ENCODE measurements at regions not wholly inside any gene's neighbourhood (a gene's known extent, or its start where the extent isn't known, plus 50 kb on each side); places are given as distances from the start of the nearest gene placed in this dataset.

DNA sequence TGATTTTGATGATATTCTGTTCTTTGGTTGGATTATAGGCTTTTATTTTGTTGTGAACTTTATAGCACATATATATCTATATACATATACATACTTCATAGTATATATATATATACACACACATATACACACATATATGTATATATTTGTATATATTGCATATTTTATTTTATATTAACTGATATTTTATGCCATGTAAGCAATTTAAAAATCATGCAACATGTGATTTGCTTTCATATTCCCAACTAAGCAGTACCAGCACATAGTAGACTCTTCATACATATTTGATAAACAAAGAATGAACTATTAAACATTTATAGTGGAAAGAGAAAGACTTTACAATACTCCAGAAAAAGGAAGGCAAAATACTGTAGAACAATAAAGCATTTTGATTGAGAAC lies 679.2 kb downstream of the TENT5A start:
- TF ChIP-seq, protein P1, sequence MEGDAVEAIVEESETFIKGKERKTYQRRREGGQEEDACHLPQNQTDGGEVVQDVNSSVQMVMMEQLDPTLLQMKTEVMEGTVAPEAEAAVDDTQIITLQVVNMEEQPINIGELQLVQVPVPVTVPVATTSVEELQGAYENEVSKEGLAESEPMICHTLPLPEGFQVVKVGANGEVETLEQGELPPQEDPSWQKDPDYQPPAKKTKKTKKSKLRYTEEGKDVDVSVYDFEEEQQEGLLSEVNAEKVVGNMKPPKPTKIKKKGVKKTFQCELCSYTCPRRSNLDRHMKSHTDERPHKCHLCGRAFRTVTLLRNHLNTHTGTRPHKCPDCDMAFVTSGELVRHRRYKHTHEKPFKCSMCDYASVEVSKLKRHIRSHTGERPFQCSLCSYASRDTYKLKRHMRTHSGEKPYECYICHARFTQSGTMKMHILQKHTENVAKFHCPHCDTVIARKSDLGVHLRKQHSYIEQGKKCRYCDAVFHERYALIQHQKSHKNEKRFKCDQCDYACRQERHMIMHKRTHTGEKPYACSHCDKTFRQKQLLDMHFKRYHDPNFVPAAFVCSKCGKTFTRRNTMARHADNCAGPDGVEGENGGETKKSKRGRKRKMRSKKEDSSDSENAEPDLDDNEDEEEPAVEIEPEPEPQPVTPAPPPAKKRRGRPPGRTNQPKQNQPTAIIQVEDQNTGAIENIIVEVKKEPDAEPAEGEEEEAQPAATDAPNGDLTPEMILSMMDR (IDR thresholded peaks at IDR 0.05) = no peak

DNA sequence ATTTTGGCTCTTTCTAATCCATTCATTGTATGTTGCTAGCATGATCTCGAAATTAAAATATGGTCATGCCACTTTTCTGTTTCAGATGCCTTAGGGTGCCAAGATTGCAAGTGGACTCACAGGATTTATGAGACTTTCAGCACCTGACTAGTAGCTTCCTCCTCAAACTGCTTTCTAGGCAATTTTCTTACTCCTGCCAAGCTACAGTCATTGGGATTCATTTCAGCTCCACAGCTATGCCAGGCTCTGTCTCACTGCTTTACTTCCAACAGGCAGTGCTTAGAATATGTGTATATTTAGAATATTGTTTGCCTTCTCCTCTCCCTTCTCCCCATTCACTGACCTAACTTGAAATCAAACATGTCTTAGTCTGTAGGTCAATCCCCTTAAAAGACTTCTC lies 681.4 kb downstream of the TENT5A start:
- TF ChIP-seq, protein P1 (IDR thresholded peaks at IDR 0.05) = no peak

DNA sequence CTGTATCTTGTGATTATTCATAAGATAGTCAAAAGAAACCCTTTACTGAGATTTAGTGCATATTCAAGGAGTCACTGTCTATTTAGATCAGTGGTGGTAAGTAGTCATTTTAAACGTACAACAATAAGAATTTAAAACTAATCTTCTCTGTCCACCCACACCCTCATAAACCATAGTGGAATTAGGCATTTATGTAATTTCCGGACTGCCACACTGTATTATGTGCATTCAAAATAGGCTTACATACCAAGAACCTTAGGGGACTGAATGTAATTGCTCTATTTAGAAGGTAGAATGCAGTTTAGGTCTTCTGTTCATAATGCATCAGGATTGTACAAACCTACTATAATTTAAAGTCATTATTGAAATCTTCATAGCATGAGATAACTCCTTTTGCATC lies 685.4 kb downstream of the TENT5A start:
- TF ChIP-seq, protein P1 (IDR thresholded peaks at IDR 0.05) = no peak

DNA sequence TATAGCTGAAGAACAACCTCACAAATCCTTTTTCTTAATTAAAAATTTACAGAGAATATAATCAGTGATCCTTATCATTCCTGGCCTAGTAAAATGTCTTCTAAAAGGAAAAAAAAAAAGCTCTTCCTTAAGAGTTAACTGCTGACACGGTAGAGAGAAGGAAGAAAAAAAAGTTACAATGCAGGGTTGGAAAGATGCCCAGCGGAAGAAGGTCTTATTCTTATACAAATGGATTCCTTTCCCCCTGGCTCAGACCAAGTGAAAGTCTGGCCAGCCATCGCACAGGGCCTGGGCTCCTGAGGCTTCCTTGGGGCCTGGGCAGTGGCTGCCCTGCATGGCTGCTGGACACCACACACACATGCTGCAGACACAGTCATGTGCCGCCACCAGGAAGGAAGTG lies 688.6 kb downstream of the TENT5A start:
- TF ChIP-seq, protein P1 (IDR thresholded peaks at IDR 0.05) = no peak

DNA sequence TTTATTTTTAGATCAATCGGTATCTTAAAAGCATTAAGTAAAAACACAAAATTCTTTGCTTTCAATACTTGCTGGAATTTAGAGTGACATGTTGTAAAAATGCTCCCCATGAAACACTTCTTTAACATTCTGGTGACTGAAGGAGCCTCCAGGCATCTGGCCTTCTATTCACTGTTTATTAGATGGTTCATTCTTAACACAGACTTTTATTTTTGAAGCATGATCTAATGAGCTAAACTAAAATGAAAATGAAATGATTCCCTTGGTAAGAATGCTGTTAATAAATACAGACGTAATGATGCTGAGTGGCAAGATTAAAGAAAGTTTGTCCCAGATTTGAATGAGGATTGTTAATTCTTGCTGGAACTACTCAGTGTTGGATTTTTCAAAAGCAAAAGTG lies 698.4 kb downstream of the TENT5A start:
- TF ChIP-seq, protein P1 (IDR thresholded peaks at IDR 0.05) = no peak

DNA sequence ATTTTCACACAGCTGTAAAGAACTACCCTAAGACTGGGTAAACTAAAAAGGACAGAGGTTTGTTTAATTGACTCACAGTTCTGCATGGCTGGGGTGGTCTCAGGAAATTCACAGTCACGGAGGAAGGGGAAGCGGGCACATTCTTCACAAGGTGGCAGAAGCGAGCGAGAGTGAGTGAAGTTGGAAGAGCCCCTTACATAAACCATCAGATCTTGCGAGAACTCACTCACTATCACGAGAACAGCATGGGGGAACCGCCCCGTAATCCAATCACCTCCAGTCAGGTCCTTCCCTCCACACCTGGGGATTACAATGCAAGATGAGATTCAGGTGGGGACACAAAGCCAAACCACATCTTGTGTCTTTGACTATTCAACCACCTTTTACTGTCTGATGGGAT lies 700.5 kb downstream of the TENT5A start:
- TF ChIP-seq, protein P1 (IDR thresholded peaks at IDR 0.05) = no peak

DNA sequence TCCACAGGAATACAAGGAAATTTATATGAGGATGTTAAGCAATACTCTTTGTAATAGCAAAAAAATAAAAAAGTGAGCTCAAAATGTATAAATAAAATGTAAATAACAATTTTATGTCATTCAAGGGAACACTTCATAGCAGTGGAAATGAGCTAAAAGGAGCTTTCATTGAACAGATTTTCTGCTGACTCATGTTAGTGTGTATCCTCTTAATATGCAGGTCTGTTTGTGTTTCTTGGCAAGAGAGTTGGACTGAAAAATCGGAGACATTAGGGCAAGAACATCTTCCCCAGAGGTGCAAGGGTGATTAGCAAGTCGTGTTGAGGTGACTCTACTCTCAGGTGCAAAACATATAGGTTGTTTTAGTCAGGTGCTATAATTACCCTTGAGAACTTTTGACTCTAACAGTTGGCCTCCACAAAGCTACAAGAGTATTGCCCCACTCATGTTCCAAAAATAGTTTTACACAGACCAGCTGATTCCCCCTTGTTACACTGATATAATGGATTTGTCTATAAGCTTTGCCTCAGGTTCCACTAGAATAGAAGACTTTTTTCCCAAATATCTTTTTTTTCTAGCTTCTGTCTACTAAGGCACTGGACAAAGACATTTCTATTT lies 702.9 kb downstream of the TENT5A start:
- TF ChIP-seq, protein P1 (IDR thresholded peaks at IDR 0.05) = no peak

DNA sequence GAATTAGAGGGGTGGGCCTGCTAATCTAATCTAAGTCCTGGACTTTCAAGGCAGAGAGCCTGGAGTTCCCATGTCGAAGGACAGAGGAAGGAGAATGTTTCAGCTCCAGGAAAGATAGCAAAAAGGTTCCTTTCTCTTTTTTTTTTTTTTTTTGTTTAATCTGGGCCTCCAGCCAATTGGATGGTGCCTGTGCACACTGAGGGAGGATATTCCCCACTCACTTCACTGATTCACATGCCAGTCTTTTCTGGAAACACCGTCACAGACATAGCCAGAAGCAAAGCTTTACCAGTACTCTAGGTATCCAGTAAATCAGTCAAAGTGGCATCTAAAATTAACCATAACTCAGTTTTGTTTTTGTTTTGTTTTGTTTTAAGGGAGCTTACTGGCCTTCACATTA lies 721.1 kb downstream of the TENT5A start:
- TF ChIP-seq, protein P1 (IDR thresholded peaks at IDR 0.05) = no peak
